Natural killer cell (primary cell): ENCODE measurements at regions not wholly inside any gene's neighbourhood (a gene's known extent, or its start where the extent isn't known, plus 50 kb on each side); places are given as distances from the start of the nearest gene placed in this dataset.

Experiments
- ATAC-seq, 3 donors: fragments of 150-1000 bp in 2 of 3; fragments of 200-7000 bp in 1 of 3; cut with Tn5 transposase; 1 replicate in 1 of 3; 2 replicates in 2 of 3; pipeline ENCODE4 v1.10.0; 2021; ENCODE audit warnings: mild to moderate bottlenecking in 2 of 3, moderate library complexity in 2 of 3
- DNase-seq, 2 donors: peaks; one replicate each; pipeline versions ENCODE4 v3.0.0 to v3.0.0-alpha.2; 2013 to 2021; ENCODE audit warnings: mixed read lengths in 1 of 2
- H3K27ac ChIP-seq: one replicate; pipeline ENCODE4 v1.5.1; 2013; ENCODE audit warnings: mild to moderate bottlenecking, low read length
- H3K27me3 ChIP-seq: one replicate; pipeline ENCODE4 v1.6.1; 2013; ENCODE audit warnings: low read length; ENCODE audit not compliant: control insufficient read depth, insufficient read depth
- H3K36me3 ChIP-seq: one replicate; pipeline ENCODE4 v1.6.1; 2013; ENCODE audit warnings: low read length; ENCODE audit not compliant: control insufficient read depth, insufficient read depth
- H3K4me1 ChIP-seq: one replicate; pipeline ENCODE4 v1.6.1; 2013; ENCODE audit warnings: low read length; ENCODE audit not compliant: control insufficient read depth, insufficient read depth
- H3K4me3 ChIP-seq: one replicate; pipeline ENCODE4 v1.5.1; 2013; ENCODE audit warnings: low read length
- H3K9me3 ChIP-seq: one replicate; pipeline ENCODE4 v1.6.1; 2013; ENCODE audit warnings: low read length; ENCODE audit not compliant: control insufficient read depth, insufficient read depth
- H3K27ac Mint-ChIP-seq, 2 donors: one replicate each; pipeline ENCODE4 v1.8.0; 2022; ENCODE audit warnings: mild to moderate bottlenecking in 2 of 2, mixed read lengths in 2 of 2, moderate library complexity in 1 of 2
- H3K27me3 Mint-ChIP-seq, 2 donors: one replicate each; pipeline ENCODE4 v1.8.0; 2022; ENCODE audit warnings: low read depth in 2 of 2, mixed read lengths in 2 of 2
- H3K36me3 Mint-ChIP-seq: one replicate; pipeline ENCODE4 v1.8.0; 2022; ENCODE audit warnings: mixed read lengths
- H3K4me1 Mint-ChIP-seq, 2 donors: one replicate each; pipeline ENCODE4 v1.8.0; 2022; ENCODE audit warnings: mixed read lengths in 2 of 2
- H3K4me3 Mint-ChIP-seq: one replicate; pipeline ENCODE4 v1.8.0; 2022; ENCODE audit warnings: mild to moderate bottlenecking, moderate library complexity, mixed read lengths
- H3K9me3 Mint-ChIP-seq, 2 donors: one replicate each; pipeline ENCODE4 v1.8.0; 2022; ENCODE audit warnings: mixed read lengths in 2 of 2
- WGBS: methylation state at CpG from one replicate; pipeline ENCODE4 v1.1.7; 2013; ENCODE audit warnings: missing lambda C conversion rate; ENCODE audit not compliant: insufficient coverage; 5-methylcytosine and 5-hydroxymethylcytosine counted together
- intact Hi-C: fragments of 100-400 bp; cut with micrococcal nuclease; formaldehyde crosslinking; loops from one replicate; pipeline ENCODE4 v1.14.2; 2022
- TF ChIP-seq, protein P1 (sequence below): fragments of 200-600 bp; IDR thresholded peaks from one replicate; pipeline ENCODE4 v1.8.0; 2022; ENCODE audit warnings: antibody characterized with exemption

DNA sequence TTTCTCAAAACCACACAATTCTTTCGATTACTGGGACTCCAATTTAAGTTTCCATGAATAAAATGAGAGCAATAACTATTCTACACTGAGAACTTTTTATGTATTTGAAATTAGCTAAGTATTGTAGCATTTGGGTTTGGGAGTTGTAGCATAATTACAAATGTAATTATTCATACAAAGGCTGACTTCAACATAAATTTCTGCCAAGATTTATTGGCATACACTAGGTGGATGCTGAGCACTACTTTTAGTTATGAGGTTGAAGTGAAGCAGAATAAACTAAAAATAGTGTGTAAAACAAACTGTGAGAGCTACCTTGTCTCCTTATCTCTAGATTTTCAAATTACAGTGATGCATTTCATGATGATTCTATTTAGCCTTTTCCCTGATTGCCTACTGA is 516.1 kb downstream of the ZNF385D start:
- Histone ChIP-seq H3K4me1 (no peaks in the 10 kb centered on the region), H3K36me3 (no peaks in the 10 kb centered on the region), H3K27me3 (no peaks in the 10 kb centered on the region), H3K27ac (no peak overlapping the region), H3K9me3 (no peaks in the 10 kb centered on the region), H3K4me3 (no peak overlapping the region)
- peaks cover 15 to 21% of the 10 kb centered on the region in 2 donors for H3K9me3 Mint-ChIP-seq
- H3K27me3 Mint-ChIP-seq, result no peaks in the 10 kb centered on the region
- no peak overlapping the region for H3K27ac Mint-ChIP-seq
- TF ChIP-seq, protein P1, sequence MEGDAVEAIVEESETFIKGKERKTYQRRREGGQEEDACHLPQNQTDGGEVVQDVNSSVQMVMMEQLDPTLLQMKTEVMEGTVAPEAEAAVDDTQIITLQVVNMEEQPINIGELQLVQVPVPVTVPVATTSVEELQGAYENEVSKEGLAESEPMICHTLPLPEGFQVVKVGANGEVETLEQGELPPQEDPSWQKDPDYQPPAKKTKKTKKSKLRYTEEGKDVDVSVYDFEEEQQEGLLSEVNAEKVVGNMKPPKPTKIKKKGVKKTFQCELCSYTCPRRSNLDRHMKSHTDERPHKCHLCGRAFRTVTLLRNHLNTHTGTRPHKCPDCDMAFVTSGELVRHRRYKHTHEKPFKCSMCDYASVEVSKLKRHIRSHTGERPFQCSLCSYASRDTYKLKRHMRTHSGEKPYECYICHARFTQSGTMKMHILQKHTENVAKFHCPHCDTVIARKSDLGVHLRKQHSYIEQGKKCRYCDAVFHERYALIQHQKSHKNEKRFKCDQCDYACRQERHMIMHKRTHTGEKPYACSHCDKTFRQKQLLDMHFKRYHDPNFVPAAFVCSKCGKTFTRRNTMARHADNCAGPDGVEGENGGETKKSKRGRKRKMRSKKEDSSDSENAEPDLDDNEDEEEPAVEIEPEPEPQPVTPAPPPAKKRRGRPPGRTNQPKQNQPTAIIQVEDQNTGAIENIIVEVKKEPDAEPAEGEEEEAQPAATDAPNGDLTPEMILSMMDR, result no peak
- no peak overlapping the region for H3K4me3 Mint-ChIP-seq
- ATAC-seq (no peak), DNase-seq (no peak)
- WGBS, result no CpG with 5 or more reads among the region's 1 CpG
- H3K36me3 Mint-ChIP-seq, result no peaks in the 10 kb centered on the region
- no peaks in the 10 kb centered on the region for H3K4me1 Mint-ChIP-seq
- intact Hi-C loops, result no loop called here

- ATAC-seq, result no peak
- no peaks in the 10 kb centered on the region for H3K4me1 ChIP-seq
- peaks cover 9% of the 10 kb centered on the region for H3K9me3 ChIP-seq
- no peak overlapping the region for H3K27ac ChIP-seq
- H3K4me3 ChIP-seq, result no peak overlapping the region
- no peak for DNase-seq
- Mint-ChIP-seq H3K4me3 (no peak overlapping the region), H3K4me1 (no peaks in the 10 kb centered on the region), H3K27me3 (no peaks in the 10 kb centered on the region), H3K36me3 (no peaks in the 10 kb centered on the region), H3K27ac (no peak overlapping the region), H3K9me3 (peaks cover 15 to 27% of the 10 kb centered on the region in 2 donors)
- WGBS, result 90% methylated on average over 2 of the region's 4 CpGs
- TF ChIP-seq, protein P1, result no peak
- no peaks in the 10 kb centered on the region for H3K27me3 ChIP-seq
- intact Hi-C loops, result no loop called here
- no peaks in the 10 kb centered on the region for H3K36me3 ChIP-seq
These were observed 521.4 kb downstream of the ZNF385D start for GRCh38 chr3:21229426-21230135.

DNA sequence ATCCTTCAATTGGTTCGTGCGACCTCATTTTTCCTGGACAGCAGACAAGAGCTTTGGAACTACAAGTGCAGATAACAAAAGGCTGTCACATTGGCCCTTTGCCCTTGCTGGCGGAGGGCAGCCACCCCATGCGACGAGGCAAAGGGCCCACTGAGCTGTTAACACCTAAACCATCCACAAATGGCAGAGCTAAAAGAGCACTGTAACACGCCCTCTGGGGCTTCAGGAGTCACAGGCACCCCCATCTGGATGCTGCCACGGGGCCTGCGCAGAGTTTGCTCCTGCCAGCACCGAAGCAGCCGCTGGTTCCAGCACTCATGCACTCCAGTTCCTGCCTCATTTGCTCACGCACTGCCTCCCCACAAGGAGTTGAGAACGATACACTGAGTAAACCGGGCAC is 524.9 kb downstream of the ZNF385D start:
- ATAC-seq (no peak), DNase-seq (no peak)
- peaks cover 9% of the 10 kb centered on the region for H3K9me3 ChIP-seq
- intact Hi-C loops, result no loop called here
- H3K36me3 ChIP-seq, result no peaks in the 10 kb centered on the region
- Mint-ChIP-seq H3K27me3 (no peaks in the 10 kb centered on the region), H3K36me3 (no peaks in the 10 kb centered on the region), H3K4me3 (no peak overlapping the region), H3K9me3 (peaks cover 7 to 20% of the 10 kb centered on the region in 2 donors), H3K4me1 (no peaks in the 10 kb centered on the region), H3K27ac (no peak overlapping the region)
- no peaks in the 10 kb centered on the region for H3K27me3 ChIP-seq
- H3K4me1 ChIP-seq, result no peaks in the 10 kb centered on the region
- H3K27ac ChIP-seq, result no peak overlapping the region
- TF ChIP-seq, protein P1, result no peak
- H3K4me3 ChIP-seq, result no peak overlapping the region
- 91% methylated on average over 13 of the region's 13 CpGs for WGBS

- intact Hi-C loops, result no loop called here
- Histone ChIP-seq H3K9me3 (peaks cover 5% of the 10 kb centered on the region), H3K27ac (no peak overlapping the region), H3K27me3 (no peaks in the 10 kb centered on the region), H3K4me1 (no peaks in the 10 kb centered on the region), H3K36me3 (no peaks in the 10 kb centered on the region), H3K4me3 (no peak overlapping the region)
- Mint-ChIP-seq H3K27me3 (no peaks in the 10 kb centered on the region), H3K4me1 (no peaks in the 10 kb centered on the region), H3K36me3 (peaks cover 8% of the 10 kb centered on the region), H3K27ac (no peak overlapping the region), H3K9me3 (peaks cover 15 to 16% of the 10 kb centered on the region in 2 donors), H3K4me3 (no peak overlapping the region)
- TF ChIP-seq, protein P1, result no peak
- ATAC-seq, result no peak
- DNase-seq, result no peak
- no CpG with 5 or more reads among the region's 1 CpG for WGBS
These were observed 530.1 kb downstream of the ZNF385D start for GRCh38 chr3:21220944-21221343.
